NB4 (cell line): ENCODE measurements at regions not wholly inside any gene's neighbourhood (a gene's known extent, or its start where the extent isn't known, plus 50 kb on each side); places are given as distances from the start of the nearest gene placed in this dataset.

ENCODE experiments used
- CTCF ChIP-seq: IDR thresholded peaks from one replicate; pipeline ENCODE4 v1.5.1; 2012; ENCODE audit warnings: low read depth, low read length
- MYC ChIP-seq: IDR thresholded peaks from 2 replicates; pipeline ENCODE4 v1.6.1; 2011; ENCODE audit warnings: low read depth, low read length
- POLR2A ChIP-seq: IDR thresholded peaks from 2 replicates; pipeline ENCODE4 v1.6.1; 2011; ENCODE audit warnings: mild to moderate bottlenecking; ENCODE audit not compliant: insufficient read length; ENCODE audit errors: extremely low read depth

- TF ChIP-seq CTCF (no peak), POLR2A (no peak), MYC (no peak)
Observed at GRCh38 chr20:4635781-4636180, 50.5 kb upstream of the PRNP start.
